ENCODE measurements at regions not wholly inside any gene's neighbourhood (a gene's known extent, or its start where the extent isn't known, plus 50 kb on each side); places are given as distances from the start of the nearest gene placed in this dataset.

- DNase-seq (ENCODE audit: low read depth) = no peak
- POLR2A ChIA-PET = no interaction called here
- CTCF ChIA-PET = no interaction called here
Measured at GRCh38 chr6:98156580-98156979, 677.8 kb upstream of the POU3F2 start.

GRCh38 chr6:98179606-98180005 is 654.8 kb upstream of the POU3F2 start:
- Histone ChIP-seq H3K36me3 (ENCODE audit: control insufficient read depth, insufficient read depth, low read length) (no peaks in the 10 kb centered on the region), H3K27me3 (ENCODE audit: control insufficient read depth, insufficient read depth, low read length) (no peaks in the 10 kb centered on the region), H3K4me3 (ENCODE audit: low read depth, low read length) (no peak overlapping the region)
- POLR2A ChIA-PET = no interaction called here
- CTCF ChIA-PET = no interaction called here
- no peak for DNase-seq (ENCODE audit: low read depth)
- TF ChIP-seq CTCF (IDR thresholded peaks at IDR 0.05; ENCODE audit: insufficient read depth, low read depth, low read length) = no peak

More at GRCh38 chr6:98156580-98156979, 677.8 kb upstream of the POU3F2 start:
- no peaks in the 10 kb centered on the region for H3K36me3 ChIP-seq (ENCODE audit: control insufficient read depth, insufficient read depth, low read length)
- H3K27me3 ChIP-seq (ENCODE audit: control insufficient read depth, insufficient read depth, low read length) = no peaks in the 10 kb centered on the region
- TF ChIP-seq CTCF (IDR thresholded peaks at IDR 0.05; ENCODE audit: insufficient read depth, low read depth, low read length) = no peak
- H3K4me3 ChIP-seq (ENCODE audit: low read depth, low read length) = no peak overlapping the region

DNA sequence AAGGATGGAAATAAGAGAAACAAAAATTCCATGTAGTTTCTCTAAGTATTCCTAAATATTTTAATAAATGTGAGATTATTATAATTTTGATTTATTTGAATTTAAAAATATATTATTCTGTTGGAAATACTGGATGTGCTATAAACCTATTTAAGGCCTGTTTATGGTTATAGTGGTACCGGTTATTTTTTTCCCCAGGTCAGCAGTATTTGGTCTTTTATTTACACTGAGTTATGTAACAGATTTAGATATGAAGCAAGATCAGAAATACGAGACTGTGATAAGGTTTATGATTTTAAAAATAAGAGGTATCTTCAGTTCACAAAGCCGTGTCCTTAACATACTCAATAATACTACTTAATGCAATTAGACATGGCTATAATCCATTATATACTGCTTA is 634.3 kb upstream of the POU3F2 start:
- POLR2A ChIA-PET = no interaction called here
- Histone ChIP-seq H3K36me3 (ENCODE audit: control insufficient read depth, insufficient read depth, low read length) (no peaks in the 10 kb centered on the region), H3K4me3 (ENCODE audit: low read depth, low read length) (no peak overlapping the region), H3K27me3 (ENCODE audit: control insufficient read depth, insufficient read depth, low read length) (no peaks in the 10 kb centered on the region)
- DNase-seq (ENCODE audit: low read depth) = no peak
- CTCF ChIA-PET = no interaction called here
- TF ChIP-seq CTCF (IDR thresholded peaks at IDR 0.05; ENCODE audit: insufficient read depth, low read depth, low read length) = no peak

- no peak for TF ChIP-seq CTCF (IDR thresholded peaks at IDR 0.05; ENCODE audit: insufficient read depth, low read depth, low read length)
- ChIA-PET CTCF (no interaction called here), POLR2A (no interaction called here)
- H3K36me3 ChIP-seq (ENCODE audit: control insufficient read depth, insufficient read depth, low read length) = no peaks in the 10 kb centered on the region
- H3K4me3 ChIP-seq (ENCODE audit: low read depth, low read length) = no peak overlapping the region
- no peaks in the 10 kb centered on the region for H3K27me3 ChIP-seq (ENCODE audit: control insufficient read depth, insufficient read depth, low read length)
- no peak for DNase-seq (ENCODE audit: low read depth)
Measured at GRCh38 chr6:98203170-98203806, 631.1 kb upstream of the POU3F2 start.

GRCh38 chr6:98212468-98212867 is 621.9 kb upstream of the POU3F2 start:
- no peak overlapping the region for H3K4me3 ChIP-seq (ENCODE audit: low read depth, low read length)
- H3K36me3 ChIP-seq (ENCODE audit: control insufficient read depth, insufficient read depth, low read length) = no peaks in the 10 kb centered on the region
- ChIA-PET CTCF (no interaction called here), POLR2A (no interaction called here)
- no peaks in the 10 kb centered on the region for H3K27me3 ChIP-seq (ENCODE audit: control insufficient read depth, insufficient read depth, low read length)
- no peak for DNase-seq (ENCODE audit: low read depth)
- no peak for TF ChIP-seq CTCF (IDR thresholded peaks at IDR 0.05; ENCODE audit: insufficient read depth, low read depth, low read length)

Measured in BJ (cell line).